ENCODE measurements at regions not wholly inside any gene's neighbourhood (a gene's known extent, or its start where the extent isn't known, plus 50 kb on each side); places are given as distances from the start of the nearest gene placed in this dataset.

- no peak for TF ChIP-seq ZNF462 (CRISPR knock-in tag; IDR thresholded peaks at IDR 0.05)
- no peak for TF ChIP-seq NANOG (IDR thresholded peaks at IDR 0.05; ENCODE audit: borderline replicate concordance)
- TF ChIP-seq EZH2phosphoT487 (IDR thresholded peaks at IDR 0.05; ENCODE audit: unreplicated experiment): no peak
- TF ChIP-seq ETS1 (IDR thresholded peaks at IDR 0.05): no peak
Observed at GRCh38 chr4:171573181-171573580, 240.0 kb upstream of the GALNTL6 start (continued).

- peak overlapping the region; percentile 43 for H2AFZ ChIP-seq
- Mint-ChIP-seq H3K36me3 (ENCODE audit: low read depth) (no peaks in the 10 kb centered on the region), H3K27me3 (ENCODE audit: insufficient read depth, low read depth, poor library complexity) (no peaks in the 10 kb centered on the region), H3K9me3 (no peaks in the 10 kb centered on the region), H3K27ac (no peak overlapping the region), H3K4me3 (no peak overlapping the region), H3K4me1 (no peaks in the 10 kb centered on the region)
- no peaks in the 10 kb centered on the region for H3K9me2 ChIP-seq (ENCODE audit: insufficient read depth)
- no peak overlapping the region for H3K4me2 ChIP-seq
- no peaks in the 10 kb centered on the region for H3K36me3 ChIP-seq (ENCODE audit: insufficient read depth)
- H3K4me3 ChIP-seq: no peak overlapping the region
- no peak overlapping the region for H3K27ac ChIP-seq (ENCODE audit: low read depth)
- no peaks in the 10 kb centered on the region for H3K4me1 ChIP-seq (ENCODE audit: insufficient read depth)
- no peaks in the 10 kb centered on the region for H3K27me3 ChIP-seq (ENCODE audit: insufficient read depth)
- no peaks in the 10 kb centered on the region for H3K79me2 ChIP-seq (replicated peaks; ENCODE audit: insufficient read depth)
- no peaks in the 10 kb centered on the region for H4K20me1 ChIP-seq (replicated peaks; ENCODE audit: insufficient read depth)
- ATAC-seq (no peak), DNase-seq (ENCODE audit: low spot score) (no peak)
- H3F3A ChIP-seq (replicated peaks; ENCODE audit: low read depth): no peaks in the 10 kb centered on the region
- TF ChIP-seq CTCF (conservative IDR thresholded peaks at IDR 0.05; ENCODE audit: low read depth in 2 of 2) (no peak), EZH2phosphoT487 (IDR thresholded peaks at IDR 0.05; ENCODE audit: unreplicated experiment) (no peak), STAT1 (IDR thresholded peaks at IDR 0.05; ENCODE audit: unreplicated experiment) (no peak), ETS1 (IDR thresholded peaks at IDR 0.05) (no peak), JUNB (IDR thresholded peaks at IDR 0.05; ENCODE audit: unreplicated experiment) (no peak), CREB1 (CRISPR knock-in tag; IDR thresholded peaks at IDR 0.05; ENCODE audit: low read depth) (no peak)
Observed at GRCh38 chr4:171565130-171565788, 247.9 kb upstream of the GALNTL6 start.

Data from GM23338 (cell line).